ACHN (cell line): ENCODE measurements at regions not wholly inside any gene's neighbourhood (a gene's known extent, or its start where the extent isn't known, plus 50 kb on each side); places are given as distances from the start of the nearest gene placed in this dataset.
A peak's percentile ranks its signal among the peaks of the same experiment; 100 is the strongest.

ENCODE experiments used
- DNase-seq: peaks from one replicate; pipeline ENCODE4 v3.0.0-alpha.2; 2015
- in situ Hi-C: cut with HindIII; loops from 2 replicates; pipeline ENCODE4 v1.10.0; 2017; ENCODE audit warnings: low sequenced_read_pairs, low pct_ligation_motif_present, low pct_unique_long_range_greater_than_20kb

- no peak for DNase-seq
- in situ Hi-C loops: no loop called here
These were observed 120.6 kb downstream of the HMHB1 start for GRCh38 chr5:143932584-143932983.

- no peak for DNase-seq
- in situ Hi-C loops: no loop called here
These were observed 121.5 kb downstream of the HMHB1 start for GRCh38 chr5:143933451-143933850.

DNA sequence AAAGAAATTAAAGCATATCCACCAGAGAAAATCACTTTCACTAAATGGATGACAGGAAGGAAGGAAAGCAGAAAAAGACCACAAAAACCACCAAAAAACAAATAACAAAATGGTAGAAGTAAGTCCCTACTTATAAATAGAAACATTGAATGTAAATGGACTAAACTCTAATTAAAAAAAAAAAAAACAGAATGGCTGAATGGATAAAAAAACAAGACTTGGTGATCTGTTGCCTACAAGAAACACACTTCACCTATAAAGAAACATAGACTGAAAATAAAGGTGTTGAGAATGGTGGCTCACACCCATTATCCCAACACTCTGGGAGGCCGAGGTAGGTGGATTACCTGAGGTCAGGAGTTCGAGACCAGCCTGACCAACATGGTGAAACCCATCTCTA, 122.9 kb downstream of the HMHB1 start:
- no peak for DNase-seq
- in situ Hi-C loops: no loop called here

GRCh38 chr5:143938230-143938629, 126.3 kb downstream of the HMHB1 start:
- in situ Hi-C loops: no loop called here
- DNase-seq: no peak

GRCh38 chr5:143946837-143947236, 134.9 kb downstream of the HMHB1 start:
- in situ Hi-C loops: no loop called here
- DNase-seq: no peak

DNA sequence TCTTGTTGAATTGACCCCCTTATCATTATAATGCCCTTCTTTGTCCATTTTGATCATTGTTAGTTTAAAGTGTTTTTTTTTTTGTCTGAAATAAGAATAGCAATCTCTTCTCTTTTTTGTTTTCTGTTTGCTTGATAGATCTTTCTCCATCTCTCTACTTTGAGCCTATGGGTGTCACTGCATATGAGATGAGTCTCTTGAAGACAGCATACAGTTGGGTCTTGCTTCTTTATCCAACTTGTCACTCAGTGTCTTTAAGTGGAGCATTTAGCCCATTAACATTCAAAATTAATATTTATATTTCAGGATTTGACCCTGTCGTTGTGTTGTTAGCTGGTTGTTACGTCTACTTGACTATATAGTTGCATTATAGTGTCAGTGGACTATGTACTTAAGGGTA, 135.4 kb downstream of the HMHB1 start:
- in situ Hi-C loops: no loop called here

GRCh38 chr5:143952809-143953208, 140.8 kb downstream of the HMHB1 start:
- in situ Hi-C loops: no loop called here
- DNase-seq: no peak

More for the DNA sequence above, 135.4 kb downstream of the HMHB1 start:
- DNase-seq: no peak

GRCh38 chr5:143953851-143954250, 141.9 kb downstream of the HMHB1 start:
- no peak for DNase-seq
- in situ Hi-C loops: no loop called here

DNA sequence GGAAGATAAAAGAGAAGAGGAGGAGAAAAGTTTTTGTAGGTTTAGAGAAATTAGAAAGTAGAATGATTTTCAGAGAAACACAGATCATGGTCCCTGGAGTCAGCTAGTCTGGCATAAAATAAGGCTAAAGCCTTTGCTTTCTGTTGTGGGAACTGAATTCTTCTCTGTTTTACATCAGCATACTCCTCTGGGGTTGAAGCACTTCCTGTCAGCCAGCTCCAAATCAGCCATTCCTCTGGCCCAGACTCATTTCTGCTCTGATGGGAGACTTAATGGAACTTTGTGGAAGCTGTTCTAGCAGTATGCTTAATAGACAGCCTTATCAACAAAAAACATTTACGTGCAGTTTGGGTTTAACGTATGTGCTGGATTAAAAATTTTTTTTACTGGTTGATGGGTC, 143.2 kb downstream of the HMHB1 start:
- in situ Hi-C loops: no loop called here
- no peak for DNase-seq

DNA sequence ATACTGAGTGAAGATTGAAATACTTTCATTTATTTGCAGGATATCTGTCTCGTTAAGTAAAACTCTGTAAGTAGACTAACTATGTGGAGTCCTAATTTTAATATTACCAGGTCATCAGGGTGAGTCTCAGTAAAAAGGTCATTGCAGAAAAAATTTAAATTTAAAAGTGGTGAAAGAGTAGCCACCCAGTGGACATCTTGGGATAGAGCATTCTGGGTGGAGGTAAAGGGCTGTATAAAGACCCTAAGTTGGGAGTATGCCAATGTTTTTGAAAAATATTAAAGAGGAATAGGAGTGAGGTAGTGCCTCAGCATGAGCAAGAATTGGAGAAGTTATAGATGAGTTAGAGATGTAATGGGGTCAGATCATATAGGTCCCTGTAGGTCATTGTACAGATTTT, 145.5 kb downstream of the HMHB1 start:
- no peak for DNase-seq
- in situ Hi-C loops: no loop called here

- DNase-seq: no peak
- in situ Hi-C loops: no loop called here
These were observed 150.2 kb downstream of the HMHB1 start for GRCh38 chr5:143962201-143962600.

DNA sequence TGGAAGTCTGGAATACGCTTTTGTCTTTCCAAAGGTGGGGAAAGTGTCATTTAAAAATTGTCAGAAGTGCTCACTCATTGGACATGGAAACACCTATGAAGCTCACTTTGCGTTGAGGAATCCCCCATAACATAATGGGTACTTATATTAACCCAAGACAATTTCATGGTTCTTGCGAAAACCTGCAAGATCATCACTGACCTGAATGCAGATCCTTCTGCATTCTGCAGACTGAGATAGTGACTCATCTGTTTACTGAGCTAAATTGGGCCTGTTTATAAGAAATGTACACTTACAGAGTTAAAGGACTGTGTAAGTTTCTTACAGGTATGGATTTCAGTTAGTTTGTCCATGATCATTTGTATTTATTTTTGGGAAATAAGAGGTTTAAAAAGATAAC, 153.0 kb downstream of the HMHB1 start:
- in situ Hi-C loops: no loop called here
- DNase-seq: no peak

GRCh38 chr5:143966280-143966679, 154.3 kb downstream of the HMHB1 start:
- in situ Hi-C loops: no loop called here
- DNase-seq: no peak

DNA sequence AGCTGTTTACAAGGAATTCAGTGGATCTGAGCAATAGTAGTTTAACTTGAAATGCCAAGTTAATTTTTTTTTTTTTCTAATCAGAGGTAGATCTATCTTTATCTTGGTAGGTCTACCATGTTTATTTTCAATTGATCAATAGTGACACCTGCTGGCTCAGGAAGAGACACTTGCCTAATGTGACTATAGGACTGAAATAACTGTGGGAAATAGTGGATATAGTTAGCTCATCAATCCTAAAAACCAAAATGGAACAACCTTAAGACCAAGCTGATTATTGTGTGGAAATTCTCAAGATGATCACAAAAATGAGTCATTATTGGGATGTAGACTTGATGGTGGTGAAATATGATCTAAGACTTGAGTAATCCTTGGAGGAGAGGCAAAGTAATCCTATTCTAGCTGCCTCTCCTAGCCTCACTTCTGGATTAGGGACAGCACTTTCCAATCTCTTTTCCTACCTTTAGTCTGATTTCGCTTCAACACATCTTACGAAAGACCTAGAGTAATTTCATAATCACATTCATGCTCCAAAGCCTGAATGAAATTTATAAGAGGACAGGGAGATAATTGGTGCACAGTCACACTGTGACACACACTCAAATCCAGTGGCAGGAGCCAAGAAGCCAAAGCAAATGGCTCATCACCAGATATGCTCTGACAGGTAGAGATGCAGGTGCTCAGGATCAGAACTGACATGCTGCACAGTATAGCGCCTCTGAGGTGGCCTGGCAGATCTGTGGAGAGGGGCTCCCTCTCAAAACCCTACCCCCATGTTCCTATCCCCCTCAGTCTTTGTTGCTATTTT, 156.3 kb downstream of the HMHB1 start:
- in situ Hi-C loops: no loop called here
- peak; percentile 46 for DNase-seq

DNA sequence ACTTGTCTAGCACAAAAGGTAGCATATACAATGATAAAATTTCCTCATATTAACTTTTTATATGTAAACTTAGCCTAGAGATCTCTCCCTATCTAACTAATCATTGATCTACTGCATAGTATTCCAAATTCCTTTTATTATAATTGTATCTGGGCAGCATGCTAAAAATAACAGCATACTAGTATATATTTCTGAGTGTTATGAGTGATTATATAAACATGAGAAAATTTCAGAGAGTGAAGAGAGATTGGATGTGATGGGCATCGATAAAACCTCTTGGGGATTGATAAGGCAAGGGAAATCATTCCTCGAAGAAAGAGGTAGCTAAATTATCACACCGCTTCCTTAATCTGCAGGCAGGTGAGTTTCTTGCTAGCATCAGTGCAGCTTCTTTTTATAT, 158.2 kb downstream of the HMHB1 start:
- no peak for DNase-seq
- in situ Hi-C loops: no loop called here

GRCh38 chr5:143972068-143972467, 160.1 kb downstream of the HMHB1 start:
- DNase-seq: no peak
- in situ Hi-C loops: no loop called here

GRCh38 chr5:143976055-143976454, 164.1 kb downstream of the HMHB1 start:
- DNase-seq: no peak
- in situ Hi-C loops: no loop called here

DNA sequence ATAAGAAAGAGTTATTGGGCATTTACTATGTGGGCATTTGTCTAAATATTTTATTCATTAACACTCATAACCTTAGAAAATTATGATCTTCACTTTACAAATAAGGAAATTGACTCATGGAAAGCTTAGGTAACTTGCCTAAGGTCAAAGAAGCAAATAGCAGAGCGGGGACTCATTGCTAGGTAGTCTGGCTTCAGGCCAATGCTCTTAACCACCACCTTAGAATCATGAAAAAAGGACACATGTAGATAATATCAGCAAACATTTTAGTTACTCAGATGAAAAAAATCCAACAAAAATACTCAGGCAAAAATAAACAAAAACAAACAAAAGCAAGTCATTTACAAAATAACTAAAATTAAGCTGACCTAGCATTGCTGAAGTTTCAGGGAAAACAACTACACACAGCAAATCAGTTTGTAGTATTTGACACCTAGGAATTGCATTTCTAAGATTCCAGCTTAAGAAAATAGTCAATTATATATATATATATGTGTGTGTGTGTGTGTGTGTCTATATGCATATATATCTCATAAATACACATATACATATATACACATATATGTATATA, 166.0 kb downstream of the HMHB1 start:
- in situ Hi-C loops: no loop called here
- no peak for DNase-seq

DNA sequence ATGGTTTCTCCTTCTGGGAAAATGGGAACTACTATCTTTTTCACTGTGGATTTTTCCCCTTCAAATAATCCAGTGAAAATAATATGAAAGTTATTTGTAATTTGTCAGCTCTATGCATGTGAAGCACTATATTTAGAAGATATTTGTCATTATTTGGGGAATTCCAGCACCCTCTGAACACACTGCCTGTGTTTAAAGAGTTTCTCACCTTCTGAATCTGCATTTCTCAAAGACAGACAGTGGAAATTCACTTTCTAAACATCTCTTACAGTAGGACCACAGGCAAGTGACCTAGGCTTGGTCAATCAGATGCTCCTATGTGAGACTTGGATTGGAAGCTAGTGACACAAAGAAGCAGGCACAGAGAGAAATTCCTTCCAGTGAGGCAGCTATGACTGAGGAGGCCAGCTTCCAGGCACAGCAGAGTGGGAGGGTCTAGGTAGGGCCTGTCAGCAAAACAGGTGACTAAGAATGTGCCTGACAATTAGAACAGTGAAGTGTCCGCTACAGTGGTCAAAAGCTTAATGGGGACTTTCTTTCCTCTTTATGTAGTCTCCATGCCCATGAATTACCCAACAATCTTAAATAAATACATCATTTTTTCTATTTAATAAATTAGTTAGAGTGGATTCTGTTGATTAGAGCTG, 167.2 kb downstream of the HMHB1 start:
- in situ Hi-C loops: no loop called here
- no peak for DNase-seq

DNA sequence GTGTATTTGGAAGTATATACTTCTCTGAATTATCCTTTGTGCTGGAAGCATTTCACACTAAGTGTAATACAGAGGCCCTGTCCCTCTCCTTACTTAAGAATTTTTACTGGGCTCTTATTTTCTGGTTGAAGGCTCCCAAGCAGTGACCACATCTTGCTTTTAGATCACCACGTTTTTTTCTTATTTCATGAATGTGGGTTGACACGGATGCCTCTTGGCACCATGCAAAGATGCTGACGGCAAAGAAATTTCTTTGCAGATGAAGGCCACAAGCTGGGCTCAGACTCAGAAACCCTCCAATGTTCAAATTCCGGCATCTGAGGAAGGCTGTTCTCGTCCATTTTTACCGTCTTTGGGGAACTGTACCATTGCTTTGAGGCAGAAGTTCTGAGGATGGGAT, 168.5 kb downstream of the HMHB1 start:
- DNase-seq: no peak
- in situ Hi-C loops: no loop called here
